ENCODE measurements at regions not wholly inside any gene's neighbourhood (a gene's known extent, or its start where the extent isn't known, plus 50 kb on each side); places are given as distances from the start of the nearest gene placed in this dataset.

DNA sequence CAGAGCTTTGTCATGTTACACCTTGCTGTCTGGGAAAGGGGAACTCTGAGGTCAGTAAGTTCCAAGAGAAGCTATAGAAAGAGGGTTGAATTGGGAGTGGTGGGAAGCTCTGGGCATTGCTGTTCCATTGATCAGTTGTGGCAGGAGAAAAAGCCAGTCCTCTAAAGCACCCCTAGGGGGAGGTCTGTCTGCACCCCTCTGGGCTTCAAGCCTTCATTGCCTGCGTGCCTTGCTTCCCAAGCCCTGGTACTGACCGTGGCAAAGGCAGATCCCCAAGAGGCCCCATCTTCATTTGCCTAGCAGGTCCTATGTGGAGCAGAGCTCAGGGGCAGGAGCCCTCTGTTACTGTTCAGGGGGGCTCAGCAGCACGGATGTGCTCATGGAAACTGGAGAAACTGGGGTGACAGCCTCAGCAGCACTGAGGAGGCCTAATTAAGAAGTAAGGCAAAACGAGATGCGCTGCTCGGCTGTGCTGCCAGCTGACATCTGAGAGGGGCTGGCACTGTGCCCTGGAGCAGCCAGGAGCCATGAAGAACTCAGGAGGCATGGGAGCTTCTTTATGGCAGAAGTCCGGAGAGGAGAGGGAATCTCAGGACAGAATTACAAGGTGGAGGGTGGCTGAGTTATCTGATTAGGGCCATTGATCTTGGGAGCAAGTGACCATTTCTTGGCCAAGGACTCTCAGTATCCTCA, 270.9 kb downstream of the RPLP1 start:
- H3K27me3 Mint-ChIP-seq (ENCODE audit: unreplicated experiment): peaks cover 56% of the 10 kb centered on the region
- no peak overlapping the region for H3K4me3 Mint-ChIP-seq (ENCODE audit: low read depth, unreplicated experiment)
- H3K9me3 Mint-ChIP-seq (ENCODE audit: low read depth, unreplicated experiment): no peaks in the 10 kb centered on the region
- peaks cover 15% of the 10 kb centered on the region for H3K4me1 Mint-ChIP-seq (ENCODE audit: low read depth, unreplicated experiment)
- CTCF ChIA-PET: interaction anchor here (0.7 to 1.3 kb wide), 2 partner anchors 148 to 167 kb away, joined by 3 to 5 read pairs; no protein-coding TSS in a partner anchor
- DNase-seq: no peak
- H3K27ac Mint-ChIP-seq (ENCODE audit: unreplicated experiment): no peak overlapping the region
- peaks cover 5% of the 10 kb centered on the region for H3K36me3 Mint-ChIP-seq (ENCODE audit: insufficient read depth, unreplicated experiment)
- intact Hi-C loops (cut with micrococcal nuclease; ENCODE audit: unreplicated experiment): loop anchor here (5.0 to 10.0 kb wide), 3 partner anchors 131 to 371 kb away; partner anchors contain the start of gene TLE3
- BruUV-seq (replicated peaks): no TSS peak
- TF ChIP-seq, protein P1, sequence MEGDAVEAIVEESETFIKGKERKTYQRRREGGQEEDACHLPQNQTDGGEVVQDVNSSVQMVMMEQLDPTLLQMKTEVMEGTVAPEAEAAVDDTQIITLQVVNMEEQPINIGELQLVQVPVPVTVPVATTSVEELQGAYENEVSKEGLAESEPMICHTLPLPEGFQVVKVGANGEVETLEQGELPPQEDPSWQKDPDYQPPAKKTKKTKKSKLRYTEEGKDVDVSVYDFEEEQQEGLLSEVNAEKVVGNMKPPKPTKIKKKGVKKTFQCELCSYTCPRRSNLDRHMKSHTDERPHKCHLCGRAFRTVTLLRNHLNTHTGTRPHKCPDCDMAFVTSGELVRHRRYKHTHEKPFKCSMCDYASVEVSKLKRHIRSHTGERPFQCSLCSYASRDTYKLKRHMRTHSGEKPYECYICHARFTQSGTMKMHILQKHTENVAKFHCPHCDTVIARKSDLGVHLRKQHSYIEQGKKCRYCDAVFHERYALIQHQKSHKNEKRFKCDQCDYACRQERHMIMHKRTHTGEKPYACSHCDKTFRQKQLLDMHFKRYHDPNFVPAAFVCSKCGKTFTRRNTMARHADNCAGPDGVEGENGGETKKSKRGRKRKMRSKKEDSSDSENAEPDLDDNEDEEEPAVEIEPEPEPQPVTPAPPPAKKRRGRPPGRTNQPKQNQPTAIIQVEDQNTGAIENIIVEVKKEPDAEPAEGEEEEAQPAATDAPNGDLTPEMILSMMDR (IDR thresholded peaks at IDR 0.05; ENCODE audit: unreplicated experiment): no peak

DNA sequence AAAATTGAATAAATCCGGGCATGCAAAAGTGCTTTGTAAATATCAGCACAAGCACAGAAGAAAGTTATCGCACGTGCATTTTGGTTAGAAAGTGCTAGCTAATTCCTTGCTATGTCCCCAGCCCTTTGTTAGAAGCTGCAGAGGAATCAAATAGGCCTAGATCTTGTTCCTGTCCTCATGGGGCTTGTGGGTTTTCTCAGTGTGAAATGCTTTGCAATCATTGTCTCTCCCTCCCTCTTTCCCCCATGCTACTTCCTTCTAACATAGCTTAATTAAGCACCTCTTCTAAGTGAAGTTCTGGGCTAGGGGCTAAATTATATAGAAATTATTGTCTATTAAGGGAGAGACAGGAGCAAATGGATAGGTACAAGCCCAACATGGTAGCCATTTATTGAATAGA, 271.7 kb downstream of the RPLP1 start:
- peaks cover 15% of the 10 kb centered on the region for H3K4me1 Mint-ChIP-seq (ENCODE audit: low read depth, unreplicated experiment)
- H3K36me3 Mint-ChIP-seq (ENCODE audit: insufficient read depth, unreplicated experiment): peaks cover 5% of the 10 kb centered on the region
- CTCF ChIA-PET: interaction anchor here (0.7 to 1.0 kb wide), 3 partner anchors 101 to 457 kb away, joined by 3 to 5 read pairs (median 4); no protein-coding TSS in a partner anchor
- TF ChIP-seq, protein P1 (IDR thresholded peaks at IDR 0.05; ENCODE audit: unreplicated experiment): no peak
- no peak overlapping the region for H3K4me3 Mint-ChIP-seq (ENCODE audit: low read depth, unreplicated experiment)
- H3K9me3 Mint-ChIP-seq (ENCODE audit: low read depth, unreplicated experiment): no peaks in the 10 kb centered on the region
- BruUV-seq (replicated peaks): no TSS peak
- DNase-seq: no peak
- H3K27ac Mint-ChIP-seq (ENCODE audit: unreplicated experiment): no peak overlapping the region
- intact Hi-C loops (cut with micrococcal nuclease; ENCODE audit: unreplicated experiment): loop anchor here (5.0 to 10.0 kb wide), 3 partner anchors 132 to 370 kb away; partner anchors contain the start of gene TLE3
- peaks cover 56% of the 10 kb centered on the region for H3K27me3 Mint-ChIP-seq (ENCODE audit: unreplicated experiment)

DNA sequence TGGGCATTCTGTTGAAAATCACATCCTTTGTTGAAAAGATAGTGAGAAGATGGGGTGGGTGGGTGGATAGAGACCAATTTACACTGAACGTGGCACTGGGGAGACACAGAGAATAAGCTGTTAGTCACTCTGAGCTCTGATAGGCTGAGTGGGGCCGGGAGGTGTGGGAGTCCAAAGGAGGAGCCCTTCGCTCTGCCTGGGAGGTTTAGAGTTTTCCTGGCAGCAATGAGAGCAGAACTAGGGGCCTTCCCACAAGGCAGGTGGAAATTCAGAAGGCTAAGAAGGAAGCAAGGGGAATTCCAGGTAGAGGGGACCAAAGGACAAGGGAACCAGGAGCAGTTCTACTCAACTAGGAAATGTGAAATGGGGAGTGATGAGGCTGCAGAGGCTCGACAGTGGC, 272.7 kb downstream of the RPLP1 start:
- no peak overlapping the region for H3K27ac Mint-ChIP-seq (ENCODE audit: unreplicated experiment)
- H3K36me3 Mint-ChIP-seq (ENCODE audit: insufficient read depth, unreplicated experiment): peaks cover 5% of the 10 kb centered on the region
- BruUV-seq (replicated peaks): no TSS peak
- no peak overlapping the region for H3K4me3 Mint-ChIP-seq (ENCODE audit: low read depth, unreplicated experiment)
- no peaks in the 10 kb centered on the region for H3K9me3 Mint-ChIP-seq (ENCODE audit: low read depth, unreplicated experiment)
- TF ChIP-seq, protein P1 (IDR thresholded peaks at IDR 0.05; ENCODE audit: unreplicated experiment): no peak
- no peak for DNase-seq
- CTCF ChIA-PET: interaction anchor here (0.7 to 1.0 kb wide), 3 partner anchors 33 to 456 kb away, joined by 3 to 4 read pairs (median 3); no protein-coding TSS in a partner anchor
- H3K4me1 Mint-ChIP-seq (ENCODE audit: low read depth, unreplicated experiment): peaks cover 18% of the 10 kb centered on the region
- peaks cover 53% of the 10 kb centered on the region for H3K27me3 Mint-ChIP-seq (ENCODE audit: unreplicated experiment)
- intact Hi-C loops (cut with micrococcal nuclease; ENCODE audit: unreplicated experiment): loop anchor here (10.0 kb wide), 1 partner anchor 370 kb away; the partner anchor contains the start of gene TLE3

DNA sequence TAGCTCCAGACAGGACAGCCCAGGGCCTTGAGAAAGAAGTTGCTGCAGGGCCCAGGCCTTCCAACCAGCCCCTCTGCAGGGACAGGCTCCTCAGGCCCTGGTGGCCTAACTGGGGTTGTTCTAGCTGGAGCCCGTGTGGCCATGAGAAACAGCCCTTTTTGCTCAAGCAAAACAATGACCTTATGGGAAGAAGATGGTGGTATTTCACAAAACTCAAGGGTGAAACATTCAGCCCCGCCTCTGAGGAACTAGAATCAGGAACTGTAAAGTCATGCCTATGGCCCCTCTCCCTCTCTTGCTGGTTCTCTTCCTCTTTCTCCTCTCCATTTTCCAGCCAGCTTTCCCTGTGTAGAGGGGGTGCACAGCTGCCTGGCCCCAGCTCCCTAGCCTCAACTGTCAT, 273.3 kb downstream of the RPLP1 start:
- TF ChIP-seq, protein P1 (IDR thresholded peaks at IDR 0.05; ENCODE audit: unreplicated experiment): no peak
- H3K27ac Mint-ChIP-seq (ENCODE audit: unreplicated experiment): no peak overlapping the region
- BruUV-seq (replicated peaks): no TSS peak
- peaks cover 5% of the 10 kb centered on the region for H3K36me3 Mint-ChIP-seq (ENCODE audit: insufficient read depth, unreplicated experiment)
- CTCF ChIA-PET: no interaction called here
- intact Hi-C loops (cut with micrococcal nuclease; ENCODE audit: unreplicated experiment): loop anchor here (10.0 kb wide), 1 partner anchor 369 kb away; the partner anchor contains the start of gene TLE3
- no peaks in the 10 kb centered on the region for H3K9me3 Mint-ChIP-seq (ENCODE audit: low read depth, unreplicated experiment)
- no peak for DNase-seq
- no peak overlapping the region for H3K4me3 Mint-ChIP-seq (ENCODE audit: low read depth, unreplicated experiment)
- H3K4me1 Mint-ChIP-seq (ENCODE audit: low read depth, unreplicated experiment): peaks cover 20% of the 10 kb centered on the region
- peaks cover 46% of the 10 kb centered on the region for H3K27me3 Mint-ChIP-seq (ENCODE audit: unreplicated experiment)

All from Calu3 (cell line).